Kidney epithelial cell (primary cell): ENCODE measurements at regions not wholly inside any gene's neighbourhood (a gene's known extent, or its start where the extent isn't known, plus 50 kb on each side); places are given as distances from the start of the nearest gene placed in this dataset.

Source experiments
- DNase-seq: peaks from one replicate; pipeline ENCODE4 v3.0.0-alpha.2; 2010; ENCODE audit warnings: low read depth
- H3K27me3 ChIP-seq: 2 replicates; pipeline ENCODE4 v1.6.0; 2011; ENCODE audit warnings: low read length; ENCODE audit not compliant: control insufficient read depth, insufficient read depth
- H3K36me3 ChIP-seq: 2 replicates; pipeline ENCODE4 v1.5.1; 2011; ENCODE audit warnings: low read length; ENCODE audit not compliant: control insufficient read depth, insufficient read depth
- H3K4me3 ChIP-seq: 2 replicates; pipeline ENCODE4 v1.5.1; 2011; ENCODE audit warnings: low read depth, mild to moderate bottlenecking, control low read depth, low read length
- CTCF ChIP-seq: IDR thresholded peaks from 2 replicates; pipeline ENCODE4 v1.5.1; 2011; ENCODE audit warnings: mild to moderate bottlenecking, moderate library complexity, low read length, control low read depth, inconsistent platforms; ENCODE audit not compliant: insufficient read depth, poor library complexity, severe bottlenecking

GRCh38 chr1:5381491-5381890 lies 610.7 kb downstream of the NPHP4 start:
- Histone ChIP-seq H3K4me3 (no peak overlapping the region), H3K36me3 (no peaks in the 10 kb centered on the region), H3K27me3 (no peaks in the 10 kb centered on the region)
- no peak for DNase-seq
- no peak for TF ChIP-seq CTCF

GRCh38 chr1:5379176-5379759 lies 613.0 kb downstream of the NPHP4 start:
- no peaks in the 10 kb centered on the region for H3K36me3 ChIP-seq
- H3K27me3 ChIP-seq, result no peaks in the 10 kb centered on the region
- no peak for DNase-seq
- no peak overlapping the region for H3K4me3 ChIP-seq
- no peak for TF ChIP-seq CTCF

GRCh38 chr1:5376538-5377247 lies 615.5 kb downstream of the NPHP4 start:
- Histone ChIP-seq H3K36me3 (no peaks in the 10 kb centered on the region), H3K27me3 (no peaks in the 10 kb centered on the region), H3K4me3 (no peak overlapping the region)
- DNase-seq, result no peak
- no peak for TF ChIP-seq CTCF

- no peak overlapping the region for H3K4me3 ChIP-seq
- DNase-seq, result no peak
- no peaks in the 10 kb centered on the region for H3K27me3 ChIP-seq
- no peaks in the 10 kb centered on the region for H3K36me3 ChIP-seq
- TF ChIP-seq CTCF, result no peak
Observed at GRCh38 chr1:5375481-5375880, 616.7 kb downstream of the NPHP4 start.

GRCh38 chr1:5374192-5374591 lies 618.0 kb downstream of the NPHP4 start:
- Histone ChIP-seq H3K4me3 (no peak overlapping the region), H3K36me3 (no peaks in the 10 kb centered on the region), H3K27me3 (no peaks in the 10 kb centered on the region)
- DNase-seq, result no peak
- TF ChIP-seq CTCF, result no peak

GRCh38 chr1:5373281-5373680 lies 618.9 kb downstream of the NPHP4 start:
- no peak for TF ChIP-seq CTCF
- no peak for DNase-seq
- H3K4me3 ChIP-seq, result no peak overlapping the region
- no peaks in the 10 kb centered on the region for H3K36me3 ChIP-seq
- H3K27me3 ChIP-seq, result no peaks in the 10 kb centered on the region
